ENCODE measurements at regions not wholly inside any gene's neighbourhood (a gene's known extent, or its start where the extent isn't known, plus 50 kb on each side); places are given as distances from the start of the nearest gene placed in this dataset.

DNA sequence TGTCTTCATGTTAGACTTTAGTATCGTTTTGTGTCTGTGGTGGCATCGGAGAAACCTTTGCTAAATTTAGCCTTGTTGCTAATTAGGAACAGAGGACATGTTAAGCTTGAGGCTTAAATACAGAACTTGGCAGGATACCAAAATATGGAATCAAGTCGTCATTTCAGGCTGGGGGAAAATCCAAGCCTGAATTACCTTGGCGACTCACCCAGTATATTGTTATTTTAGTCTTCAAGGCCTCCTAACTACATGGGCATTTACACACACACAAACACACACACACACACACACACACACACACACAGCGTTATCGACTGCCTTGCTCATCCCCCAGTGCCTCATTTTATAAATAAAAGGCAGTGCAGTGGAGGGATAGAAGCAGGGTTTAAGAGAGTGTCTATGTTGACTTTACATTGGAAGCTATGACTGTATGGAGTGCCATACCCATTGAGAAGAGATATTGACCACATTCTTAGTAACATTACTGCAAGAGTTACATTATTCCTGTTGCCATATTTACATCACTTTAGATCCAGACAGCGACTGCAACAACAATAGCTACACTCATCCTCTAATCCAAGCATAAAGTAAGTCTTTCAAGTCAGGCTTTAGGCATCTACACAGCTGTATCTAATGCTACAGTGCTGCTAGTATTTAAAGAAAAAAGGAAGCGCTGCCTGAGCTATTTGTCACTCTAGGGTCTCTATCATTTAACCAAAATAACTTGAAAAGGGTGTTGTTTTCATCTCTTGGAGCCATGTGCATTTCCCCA lies 210.8 kb upstream of the SEMA6D start:
- peak in 1 of 2 donors; percentile 21 for DNase-seq

DNA sequence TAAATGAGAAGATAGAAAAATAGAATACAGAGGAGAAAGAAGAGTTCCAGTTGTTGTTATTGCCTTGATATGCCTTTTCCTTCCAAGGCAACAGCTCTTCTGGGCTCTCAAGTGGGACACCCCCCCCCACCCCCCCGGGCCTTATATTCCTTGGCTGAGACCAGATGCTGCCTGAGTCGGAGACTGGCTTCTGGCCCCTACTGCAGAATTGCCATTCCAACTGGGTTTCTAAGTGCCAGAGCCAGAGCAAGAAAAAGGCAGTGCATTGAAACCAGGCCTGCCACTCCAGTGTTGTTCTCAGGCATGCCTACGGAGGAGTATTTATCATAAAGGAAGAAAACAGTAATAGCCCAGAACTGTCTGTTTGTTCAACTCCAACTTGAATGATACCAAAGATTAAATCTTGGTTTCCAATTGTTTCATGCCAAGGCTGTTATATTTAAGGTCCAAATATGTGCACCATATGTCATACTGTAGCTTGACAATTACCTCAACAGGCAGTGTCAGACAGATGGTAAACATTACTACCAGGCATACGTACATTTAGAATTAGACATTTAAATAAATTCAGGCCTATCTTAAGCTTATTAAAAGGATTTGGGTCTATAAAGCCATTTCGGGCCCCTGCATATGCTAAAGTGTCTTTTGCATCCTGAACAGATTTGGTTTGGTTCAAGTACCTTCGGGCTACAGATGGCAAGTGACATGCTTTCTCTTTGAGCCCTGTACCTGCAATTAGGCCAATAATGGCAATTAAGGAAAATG lies 209.9 kb upstream of the SEMA6D start:
- no peak for DNase-seq

DNA sequence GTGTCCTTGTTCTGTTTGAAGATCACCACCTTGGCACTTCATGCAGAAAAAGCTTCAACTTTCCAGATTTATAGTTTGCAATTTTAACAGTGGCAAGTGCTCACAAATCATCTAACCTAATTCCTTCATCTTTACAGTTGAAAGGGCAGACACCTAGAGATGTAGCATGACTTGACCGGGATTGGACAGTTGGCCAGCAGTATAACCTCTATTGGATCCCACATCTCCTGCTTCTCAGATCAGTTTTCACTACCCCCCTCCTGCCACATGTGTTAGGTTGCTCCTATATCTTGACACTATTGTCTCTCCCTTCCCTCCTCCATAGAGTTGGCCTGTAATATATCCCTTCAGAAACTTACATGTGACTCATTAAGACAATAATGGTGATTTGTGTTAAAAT lies 206.0 kb upstream of the SEMA6D start:
- no peak for DNase-seq

DNA sequence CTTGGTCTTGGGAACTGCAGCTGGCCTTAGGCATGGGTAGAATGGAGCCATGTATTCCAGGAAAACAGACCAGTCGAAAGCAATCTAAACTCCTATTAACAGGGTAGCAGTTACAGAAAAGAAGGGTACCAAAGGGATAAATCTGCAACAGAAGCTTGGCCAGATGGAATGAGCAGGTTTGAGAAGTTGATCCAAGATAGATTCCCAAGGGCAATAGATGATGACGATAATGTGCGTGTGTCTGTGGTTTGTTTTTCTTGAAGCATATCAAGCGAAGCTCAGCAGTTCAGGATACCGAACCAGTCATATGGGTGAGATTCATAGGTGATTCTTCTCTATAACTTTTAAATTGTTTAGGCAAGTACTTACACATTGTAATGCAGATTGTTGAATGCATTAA lies 203.8 kb upstream of the SEMA6D start:
- DNase-seq, result no peak

DNA sequence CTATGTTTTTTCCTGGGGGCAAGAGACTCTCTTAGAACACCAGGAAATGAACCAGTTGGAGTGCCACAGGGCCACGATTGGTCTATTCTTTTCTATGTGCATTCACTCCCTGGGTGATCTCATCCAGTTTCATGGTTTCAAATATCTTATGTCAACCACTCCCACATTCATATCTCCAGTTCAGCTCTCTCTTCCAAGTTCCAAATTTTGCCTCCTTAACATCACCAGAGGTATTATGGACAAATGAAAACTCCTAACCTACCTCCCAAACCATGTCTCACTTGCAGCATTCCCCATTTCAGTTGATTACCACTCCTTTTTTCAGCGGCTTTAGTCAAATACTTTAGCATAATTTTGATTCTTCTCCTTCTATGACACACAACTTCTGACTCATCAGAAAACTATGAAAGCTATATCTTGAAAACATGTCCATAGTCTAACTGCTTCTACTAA lies 203.1 kb upstream of the SEMA6D start:
- no peak for DNase-seq

DNA sequence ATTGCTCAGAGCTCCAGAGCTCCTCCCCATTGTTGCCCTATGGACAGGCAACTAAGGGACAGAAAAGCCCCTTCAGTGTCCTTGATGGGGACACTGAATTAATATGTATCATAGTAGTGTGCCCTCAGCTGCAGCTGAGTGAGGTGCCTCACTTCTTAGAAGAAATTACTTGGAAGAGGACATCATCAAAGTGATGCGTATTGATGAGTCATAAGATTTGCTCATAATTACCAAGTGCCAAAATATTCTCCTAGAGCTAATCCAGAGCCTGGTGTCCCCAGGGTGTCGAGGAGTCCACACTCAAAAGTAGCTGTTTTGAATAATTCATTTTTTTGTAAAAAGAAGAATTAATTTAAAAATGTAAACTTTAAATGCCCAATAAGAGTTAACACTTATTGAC lies 200.7 kb upstream of the SEMA6D start:
- no peak for DNase-seq

DNA sequence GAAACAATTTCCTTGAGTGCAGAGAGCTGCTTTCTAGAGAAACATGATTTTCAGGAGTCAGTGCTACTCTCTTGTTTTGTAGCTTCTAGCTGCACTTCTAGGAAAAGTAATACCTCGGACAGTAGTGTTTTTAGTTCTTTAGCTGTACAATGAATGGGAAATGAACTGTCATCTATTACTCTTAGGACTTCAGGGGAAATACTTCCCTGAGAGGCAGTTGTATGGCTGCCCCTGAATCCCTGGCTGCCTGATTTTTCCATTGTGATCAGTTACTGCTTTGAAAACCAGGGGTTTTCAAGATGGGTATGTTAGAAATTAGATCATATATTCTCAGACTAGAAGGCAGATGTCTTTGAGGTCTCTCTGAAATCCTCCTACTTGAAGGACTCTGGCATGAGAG lies 200.3 kb upstream of the SEMA6D start:
- DNase-seq, result no peak

DNA sequence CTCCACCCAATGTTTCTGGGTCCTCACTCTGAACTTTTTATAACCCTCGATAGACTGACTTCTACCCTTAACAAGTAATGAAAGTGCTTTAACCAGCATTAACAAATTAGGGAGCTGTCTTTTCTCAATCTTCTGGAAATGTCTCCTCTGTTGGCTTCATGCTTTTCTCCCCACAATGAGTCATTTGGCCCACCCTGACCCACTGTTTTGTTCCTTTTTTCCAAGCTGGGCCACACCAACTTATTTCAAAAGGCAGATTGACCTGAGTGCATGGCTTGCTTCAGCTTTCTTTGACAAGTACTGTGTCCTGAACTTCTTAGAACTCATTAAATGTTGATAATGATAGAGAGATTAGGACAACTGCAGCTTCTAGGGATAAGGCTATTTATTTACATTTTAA lies 199.6 kb upstream of the SEMA6D start:
- no peak for DNase-seq

DNA sequence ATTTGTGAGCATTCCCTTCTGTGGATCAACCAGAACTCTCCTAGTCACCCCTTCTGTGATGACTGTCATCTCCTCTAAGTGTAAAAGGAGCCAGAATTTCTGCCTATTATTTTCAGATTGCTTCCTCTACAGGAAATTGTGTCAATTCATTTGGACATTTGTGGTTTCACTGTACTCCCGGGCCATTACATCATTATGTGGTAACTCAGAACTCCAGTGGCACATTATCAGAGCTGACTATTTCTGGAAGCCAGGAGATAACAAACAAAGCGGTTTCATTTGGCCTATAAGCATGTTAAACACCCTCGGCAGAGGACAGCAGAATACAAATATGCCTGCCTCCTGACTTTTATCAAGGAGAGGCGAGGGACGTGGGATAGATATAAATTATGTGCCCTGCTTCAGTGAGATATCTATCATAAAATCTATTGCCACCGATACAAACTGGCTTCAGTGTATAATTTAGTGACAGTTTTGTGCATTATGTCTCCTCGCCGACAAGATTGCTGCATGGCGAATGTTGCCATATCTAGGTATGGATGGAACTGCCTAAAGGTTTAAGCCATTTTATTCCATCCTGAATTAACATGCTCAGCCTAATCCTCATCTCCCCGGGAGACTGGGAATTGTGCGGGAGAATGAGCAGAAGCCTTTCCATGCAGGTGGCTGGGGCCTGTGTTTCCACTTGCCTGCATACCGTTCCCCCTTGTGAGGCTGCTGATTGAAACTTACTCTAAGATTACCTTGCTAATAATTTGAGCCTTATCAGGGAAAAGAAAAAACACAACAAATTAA lies 193.4 kb upstream of the SEMA6D start:
- no peak for DNase-seq

DNA sequence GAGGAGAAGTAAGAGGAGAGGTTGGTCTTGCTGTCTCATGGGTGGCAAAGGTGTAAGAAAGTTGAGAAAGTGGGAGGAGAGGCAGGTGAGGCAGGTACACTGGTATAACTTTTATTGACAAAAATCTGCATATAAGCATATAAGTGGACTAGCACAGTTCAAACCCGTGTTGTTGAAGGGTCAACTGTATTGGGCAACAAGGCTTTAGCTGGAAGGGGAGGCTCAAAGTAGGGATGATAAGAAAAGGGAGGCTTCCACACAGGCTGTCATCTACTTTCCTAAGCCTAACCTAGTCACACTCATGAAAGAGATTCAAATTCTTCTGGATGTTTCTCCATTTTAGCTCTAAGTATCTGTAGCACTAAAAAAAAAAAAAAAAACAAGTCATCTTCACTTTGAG lies 188.1 kb upstream of the SEMA6D start:
- no peak for DNase-seq

DNA sequence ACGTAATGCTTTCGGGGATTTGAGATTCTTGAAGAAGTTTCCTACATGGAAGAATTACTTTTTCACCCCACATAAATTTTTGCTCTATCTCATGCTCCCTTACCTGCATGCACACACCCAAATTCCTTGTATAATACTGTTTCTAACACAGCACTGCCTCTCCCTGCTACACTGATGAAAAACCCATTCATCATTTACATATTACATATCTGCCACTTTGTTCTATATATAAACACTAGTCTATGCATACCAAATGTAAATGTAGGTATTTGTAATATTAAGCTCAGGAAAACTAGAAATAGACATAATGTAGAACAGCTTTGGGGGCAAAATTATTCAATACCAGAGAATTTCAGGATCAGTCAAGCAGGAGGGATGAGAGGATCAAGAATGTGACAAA lies 182.6 kb upstream of the SEMA6D start:
- no peak for DNase-seq

DNA sequence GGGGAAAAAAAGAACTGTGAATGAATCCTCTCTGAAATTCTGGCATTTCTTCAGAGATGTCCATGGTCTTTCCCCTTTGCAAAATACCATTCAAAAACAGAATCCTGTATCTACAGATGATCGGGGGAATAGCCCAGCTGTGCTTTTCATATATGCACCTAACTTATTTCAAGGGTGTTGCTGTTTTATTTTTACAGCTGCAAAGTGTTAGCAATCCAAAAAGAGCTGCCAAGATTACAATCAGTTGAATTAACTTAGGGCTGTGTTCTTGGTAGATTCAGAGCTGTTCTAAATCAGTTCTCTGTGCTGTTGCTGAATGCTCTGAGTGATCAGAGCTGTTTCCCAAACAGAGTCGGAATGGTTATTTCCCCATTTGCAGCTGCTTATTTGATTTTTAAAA lies 175.7 kb upstream of the SEMA6D start:
- no peak for DNase-seq

DNA sequence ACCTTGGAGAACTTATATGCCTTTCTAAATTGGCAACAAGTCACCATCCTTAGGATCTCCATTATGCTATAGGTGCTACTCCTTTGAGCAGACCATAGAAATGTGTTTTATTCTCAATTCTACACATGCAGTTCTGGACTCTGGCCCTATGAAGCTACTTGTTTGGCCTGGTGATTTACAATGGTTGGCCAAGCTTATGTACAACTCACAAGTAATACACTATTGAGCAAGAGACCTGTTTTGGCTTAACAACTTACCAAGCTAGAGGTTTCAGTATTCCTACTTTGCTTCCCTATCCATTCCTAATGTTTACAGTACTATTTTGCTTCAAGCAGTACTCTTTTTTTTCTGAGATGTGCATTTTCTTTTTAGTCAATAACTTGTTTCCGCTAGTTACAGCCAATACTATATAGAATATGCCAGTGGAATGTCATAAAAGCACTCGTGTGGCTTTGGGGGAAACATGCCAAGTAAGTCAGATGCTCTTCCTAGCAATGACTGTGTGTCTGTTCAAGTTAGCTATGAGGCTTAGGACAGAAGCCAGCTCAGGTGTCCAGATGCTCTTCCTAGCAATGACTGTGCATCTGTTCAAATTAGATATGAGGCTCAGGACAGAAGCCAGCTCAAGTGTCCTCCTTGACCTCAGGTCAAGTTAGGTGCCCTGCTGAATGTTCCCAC lies 174.9 kb upstream of the SEMA6D start:
- DNase-seq, result no peak

DNA sequence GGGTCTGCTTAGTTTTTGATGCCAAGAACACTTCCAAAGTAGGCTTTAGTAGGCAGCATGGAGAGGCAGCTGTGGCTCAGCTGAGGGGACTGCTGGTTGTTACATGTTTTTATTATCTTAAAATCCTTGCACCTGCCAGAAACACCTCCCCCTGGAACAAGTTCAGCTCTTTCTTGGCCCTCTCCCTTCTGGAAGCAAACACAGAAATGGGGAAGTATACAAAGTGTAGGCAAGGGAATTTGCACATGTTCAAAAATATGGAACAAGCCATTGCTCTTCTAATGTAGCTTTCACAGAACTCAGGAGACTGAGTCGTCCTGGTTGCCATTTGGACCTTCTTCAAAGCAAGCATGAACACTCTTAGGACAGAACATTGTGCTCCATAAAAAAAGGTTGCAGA lies 169.1 kb upstream of the SEMA6D start:
- no peak for DNase-seq

DNA sequence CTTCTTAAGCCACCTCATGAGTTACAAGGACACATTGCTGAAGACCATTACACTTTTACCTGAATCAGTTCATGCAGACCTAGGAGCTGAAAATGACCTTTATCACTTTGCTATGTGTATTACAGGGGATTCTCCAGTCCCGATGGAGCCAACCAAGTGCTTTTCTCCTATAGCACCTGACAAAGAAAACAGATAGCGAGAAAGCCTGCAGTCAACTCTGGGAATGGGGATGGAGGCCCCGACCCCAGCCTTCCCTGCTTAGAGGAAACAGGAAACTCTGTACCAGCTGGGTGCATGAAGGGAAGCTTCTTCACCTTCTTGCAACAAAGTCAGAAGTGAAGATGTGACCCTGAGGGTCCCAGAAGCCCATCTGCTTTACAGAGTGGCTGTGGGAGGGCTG lies 168.3 kb upstream of the SEMA6D start:
- DNase-seq, result no peak

DNA sequence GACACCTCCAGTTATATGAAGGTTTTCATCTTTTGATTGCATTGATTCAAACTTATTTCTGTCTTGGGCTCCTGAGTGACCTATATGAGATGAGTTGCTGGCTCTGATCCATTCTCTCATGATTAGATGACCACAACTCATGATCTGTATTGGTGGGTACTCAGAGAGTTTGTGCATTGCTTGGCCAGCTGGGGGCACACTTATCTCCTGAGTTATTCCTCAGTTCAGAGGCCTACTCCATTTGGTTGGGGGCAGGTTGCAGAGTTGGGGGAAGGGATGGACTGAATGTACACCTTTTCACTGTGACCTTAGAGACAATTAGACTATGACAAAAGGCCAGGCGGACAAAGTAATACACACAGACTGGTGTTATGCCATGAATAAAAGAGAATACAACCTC lies 166.2 kb upstream of the SEMA6D start:
- no peak for DNase-seq

DNA sequence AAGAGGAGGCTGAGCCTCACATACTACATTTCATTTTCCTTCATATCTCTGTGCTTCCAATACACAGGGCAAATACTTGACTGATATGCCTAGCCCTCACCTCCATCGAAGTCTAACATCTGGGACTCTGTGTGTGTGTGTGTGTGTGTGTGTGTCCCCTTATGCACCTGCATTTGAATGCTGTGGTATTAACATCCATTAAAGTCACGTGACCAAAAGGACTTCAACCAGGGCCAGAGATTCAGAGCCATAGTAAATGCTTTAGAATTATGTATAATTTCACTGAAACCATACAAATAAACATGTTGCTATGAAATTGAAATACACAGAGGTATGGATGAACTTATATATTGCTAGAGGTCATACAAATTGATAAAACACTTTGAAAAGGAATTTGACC lies 165.8 kb upstream of the SEMA6D start:
- DNase-seq, result no peak

DNA sequence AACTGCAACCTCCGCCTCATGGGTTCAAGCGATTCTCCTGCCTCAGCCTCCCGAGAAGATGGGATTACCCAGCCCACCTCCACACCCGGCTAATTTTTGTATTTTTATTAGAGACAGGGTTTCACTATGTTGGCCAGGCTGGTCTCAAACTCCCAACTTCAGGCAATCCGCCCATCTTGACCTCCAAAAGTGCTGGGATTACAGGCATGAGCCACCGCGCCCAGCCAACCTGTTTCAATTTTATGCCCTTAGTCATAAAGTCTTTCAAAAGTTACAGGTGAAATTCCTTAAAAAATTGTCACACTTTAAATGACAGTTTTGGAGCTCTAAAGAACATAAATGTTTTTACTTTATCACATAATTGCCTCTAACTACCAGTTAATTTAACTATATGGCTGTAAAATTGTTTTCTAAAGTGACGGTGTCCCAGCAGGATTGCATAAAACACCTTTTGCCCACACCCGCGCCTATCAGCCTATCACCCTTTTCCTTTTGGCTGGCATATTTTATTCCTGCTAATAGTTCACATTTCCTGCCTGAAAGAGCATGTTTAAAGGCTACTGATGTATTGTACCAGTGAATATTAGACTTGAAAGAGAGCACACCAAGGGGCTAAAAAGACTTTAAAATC lies 164.2 kb upstream of the SEMA6D start:
- DNase-seq, result no peak

DNA sequence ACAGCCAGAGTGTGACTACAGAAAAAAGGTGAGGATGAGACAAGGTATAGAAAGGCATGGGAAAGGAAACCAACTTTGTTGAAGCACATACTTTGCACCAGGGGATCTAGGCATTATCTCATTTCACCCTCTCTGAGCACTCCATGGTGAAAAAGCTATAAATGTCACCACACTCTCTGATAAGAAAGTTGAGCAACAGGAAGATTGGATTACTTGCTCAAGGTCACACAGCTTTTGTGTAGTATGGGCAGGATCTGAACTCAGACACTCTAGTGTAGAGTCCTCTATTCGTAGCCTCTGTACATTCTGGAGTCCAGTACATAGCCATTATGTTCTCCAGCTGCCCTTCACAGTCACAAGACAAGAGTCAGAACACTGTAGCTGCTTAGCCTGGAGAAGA lies 163.4 kb upstream of the SEMA6D start:
- no peak for DNase-seq

DNA sequence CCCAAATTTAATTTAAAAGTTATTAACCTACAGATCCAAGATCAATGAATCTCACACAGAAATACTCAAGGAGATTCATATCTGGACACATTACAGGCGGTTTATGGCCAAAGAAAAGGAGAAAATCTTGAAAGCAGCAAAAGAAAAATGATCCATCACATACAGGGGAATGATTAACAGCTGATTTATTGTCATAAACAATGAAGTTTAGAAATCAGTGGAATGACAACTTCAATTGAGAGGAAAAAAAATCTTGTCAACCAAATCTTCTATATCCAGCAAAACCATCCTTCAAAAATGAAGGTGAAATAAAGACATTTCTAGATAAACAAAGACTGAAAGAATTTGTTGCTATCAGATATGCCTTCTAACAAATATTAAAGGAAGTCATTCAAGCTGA lies 156.2 kb upstream of the SEMA6D start:
- DNase-seq, result no peak

DNA sequence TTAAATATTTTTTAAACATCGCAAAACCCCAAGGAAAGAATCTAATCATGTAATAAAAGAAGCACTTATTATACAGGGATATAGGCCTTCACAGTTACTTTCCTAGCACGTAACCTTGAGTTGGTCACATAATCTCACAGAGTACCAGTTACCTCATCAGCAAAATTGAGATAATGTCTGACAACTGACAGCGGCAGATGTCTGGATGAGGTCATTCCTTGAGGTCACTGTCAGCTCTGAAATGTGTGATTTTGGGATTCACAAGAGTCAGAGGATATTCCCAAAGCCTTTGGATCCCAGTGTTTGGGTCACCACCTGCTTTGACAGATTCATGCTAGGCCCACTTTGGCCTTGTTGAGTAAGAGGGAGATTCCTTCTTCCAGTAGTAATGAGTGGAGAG lies 151.4 kb upstream of the SEMA6D start:
- no peak for DNase-seq

DNA sequence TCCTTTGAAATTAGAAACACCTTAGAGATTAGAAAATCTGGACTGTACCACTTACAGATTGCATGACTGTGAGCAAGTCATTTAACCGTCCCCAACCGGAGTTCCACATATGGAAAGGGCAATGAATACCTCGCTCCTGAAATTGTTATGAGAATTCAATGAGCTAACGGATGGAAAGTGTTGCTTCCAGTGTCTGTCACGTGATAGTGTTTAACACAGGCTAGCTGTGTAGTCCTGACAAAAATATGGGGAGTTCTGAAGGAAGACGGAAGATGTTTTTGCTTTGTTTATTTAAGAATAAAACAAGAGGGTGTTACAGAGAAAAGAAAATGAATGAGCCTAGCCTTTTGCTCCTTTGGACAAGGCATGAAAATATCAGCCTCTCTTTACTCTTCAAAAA lies 150.7 kb upstream of the SEMA6D start:
- DNase-seq, result no peak

Data from right lung (tissue), 2 donors.